ENCODE measurements at regions not wholly inside any gene's neighbourhood (a gene's known extent, or its start where the extent isn't known, plus 50 kb on each side); places are given as distances from the start of the nearest gene placed in this dataset.
A peak's percentile ranks its signal among the peaks of the same experiment; 100 is the strongest.

DNA sequence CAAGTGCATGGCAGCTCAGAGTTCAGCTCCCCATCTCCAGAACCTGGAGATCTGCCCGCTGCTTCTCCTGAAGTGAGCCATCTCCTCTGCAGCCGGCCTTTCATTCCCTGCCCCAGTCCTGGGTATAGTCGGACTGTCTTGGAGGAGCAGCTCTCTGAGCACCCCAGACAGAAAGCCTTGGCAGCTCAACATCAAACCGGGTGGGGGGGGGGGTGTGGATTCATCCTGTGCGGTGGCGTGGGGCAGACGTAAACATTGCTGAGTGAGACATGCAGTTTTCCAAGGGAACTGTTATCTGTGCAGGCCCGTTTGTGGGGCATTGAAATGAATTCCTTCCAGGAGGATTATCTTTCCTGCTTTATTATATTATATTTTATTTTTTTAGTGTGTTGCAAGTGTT, 125.9 kb upstream of the MYCN start:
- Histone ChIP-seq H3K4me3 (no peak overlapping the region), H3K27ac (no peak overlapping the region), H3K9ac (no peak overlapping the region), H3K4me2 (no peak overlapping the region), H3K27me3 (no peaks in the 10 kb centered on the region), H3K9me3 (replicated peaks in 1 of 11) (no peaks in the 10 kb centered on the region), H4K20me1 (no peaks in the 10 kb centered on the region), H3K36me3 (no peaks in the 10 kb centered on the region), H3K4me1 (peaks cover 0 to 5% (median 0%) of the 10 kb centered on the region in 10 experiments; a peak in 3 of 20 replicates)
- TF ChIP-seq Cebpa-rat (IDR thresholded peaks at IDR 0.05) = no peak

DNA sequence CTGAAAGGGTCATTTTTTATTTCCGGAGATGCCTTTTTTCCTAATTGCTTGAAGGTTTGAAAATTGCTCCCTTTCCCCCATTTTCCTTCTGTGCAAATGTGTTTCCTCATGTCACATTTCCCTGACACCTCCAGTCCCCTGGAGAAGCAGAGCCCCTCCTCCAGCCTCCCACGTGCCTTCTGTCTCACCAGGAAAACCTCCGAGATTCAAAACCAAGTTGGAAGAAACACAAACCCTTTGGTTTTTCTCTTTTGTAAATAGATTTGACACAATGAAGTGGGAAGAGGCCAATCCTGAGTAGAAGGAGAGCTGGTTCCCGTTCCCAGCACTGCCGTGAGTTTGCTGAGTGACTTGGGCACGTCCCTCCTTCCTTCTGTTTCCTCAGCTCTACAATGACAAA, 125.4 kb upstream of the MYCN start:
- H3K27ac ChIP-seq = no peak overlapping the region
- H3K27me3 ChIP-seq = no peaks in the 10 kb centered on the region

GRCh38 chr2:15816226-15816625, 124.1 kb upstream of the MYCN start:
- Histone ChIP-seq H3K9me3 (replicated peaks in 1 of 11) (no peaks in the 10 kb centered on the region), H3K9ac (no peak overlapping the region), H3K27me3 (no peaks in the 10 kb centered on the region), H3K27ac (no peak overlapping the region), H3K4me2 (no peak overlapping the region), H3K4me3 (no peak overlapping the region), H4K20me1 (no peaks in the 10 kb centered on the region), H3K4me1 (peaks cover 0 to 5% (median 0%) of the 10 kb centered on the region in 10 experiments; a peak in 2 of 20 replicates), H3K36me3 (no peaks in the 10 kb centered on the region)
- TF ChIP-seq Cebpa-rat (IDR thresholded peaks at IDR 0.05) = no peak

More for the DNA sequence above, 125.4 kb upstream of the MYCN start:
- Histone ChIP-seq H3K9me3 (replicated peaks in 1 of 11) (no peaks in the 10 kb centered on the region), H3K4me2 (no peak overlapping the region), H3K4me1 (peaks cover 0 to 5% (median 0%) of the 10 kb centered on the region in 10 experiments; a peak in 2 of 20 replicates), H3K9ac (no peak overlapping the region), H4K20me1 (no peaks in the 10 kb centered on the region), H3K4me3 (no peak overlapping the region), H3K36me3 (no peaks in the 10 kb centered on the region)
- no peak for TF ChIP-seq Cebpa-rat (IDR thresholded peaks at IDR 0.05)

DNA sequence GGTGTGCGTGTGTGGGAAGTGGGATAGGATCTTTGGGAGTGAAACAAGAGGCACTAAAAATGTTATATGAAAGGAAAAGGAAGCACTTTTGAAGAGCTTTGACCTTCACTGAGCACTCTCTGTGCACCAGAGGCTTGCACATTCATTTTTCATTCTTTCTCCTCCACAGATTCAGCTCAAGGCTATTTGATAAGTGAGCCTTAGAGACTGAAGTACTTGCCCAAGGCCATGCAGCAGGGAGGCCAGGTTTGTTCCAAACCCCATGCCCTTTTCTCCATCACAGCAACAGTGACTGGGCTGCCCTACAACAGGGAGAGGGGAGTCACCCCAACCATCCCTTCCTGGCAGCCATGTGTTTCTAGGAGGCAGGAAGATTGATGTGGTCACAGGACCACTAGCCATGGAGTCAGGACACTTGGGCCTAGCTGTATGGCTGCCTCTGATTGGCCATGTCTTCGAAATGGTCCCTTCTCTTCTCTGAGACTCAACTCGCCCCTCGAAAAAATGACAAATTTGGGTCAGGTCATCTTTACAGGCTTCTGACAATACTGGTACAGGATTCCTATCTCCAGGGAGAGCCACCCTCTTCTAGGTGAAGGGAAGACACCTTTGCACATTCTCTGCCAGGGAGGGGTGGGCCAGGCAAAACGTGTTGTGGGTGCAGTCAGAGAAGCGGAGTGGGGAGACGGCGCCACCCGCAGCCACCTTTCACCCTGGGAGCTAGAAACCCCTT, 123.5 kb upstream of the MYCN start:
- no peak overlapping the region for H3K27ac ChIP-seq
- H3K36me3 ChIP-seq = no peaks in the 10 kb centered on the region
- no peaks in the 10 kb centered on the region for H3K9me3 ChIP-seq (replicated peaks in 1 of 11)
- H3K9ac ChIP-seq = no peak overlapping the region
- no peaks in the 10 kb centered on the region for H4K20me1 ChIP-seq
- peaks cover 0 to 5% (median 0%) of the 10 kb centered on the region in 10 experiments; a peak in 2 of 20 replicates for H3K4me1 ChIP-seq
- H3K4me3 ChIP-seq = no peak overlapping the region
- no peaks in the 10 kb centered on the region for H3K27me3 ChIP-seq
- no peak overlapping the region for H3K4me2 ChIP-seq
- TF ChIP-seq Cebpa-rat (IDR thresholded peaks at IDR 0.05) = no peak

- Histone ChIP-seq H3K27me3 (no peaks in the 10 kb centered on the region), H3K27ac (no peak overlapping the region), H3K4me3 (no peak overlapping the region), H3K9me3 (replicated peaks in 1 of 11) (no peaks in the 10 kb centered on the region), H4K20me1 (no peaks in the 10 kb centered on the region), H3K4me2 (no peak overlapping the region), H3K9ac (no peak overlapping the region), H3K36me3 (no peaks in the 10 kb centered on the region), H3K4me1 (peaks cover 0 to 5% (median 0%) of the 10 kb centered on the region in 10 experiments; a peak in 2 of 20 replicates)
- no peak for TF ChIP-seq Cebpa-rat (IDR thresholded peaks at IDR 0.05)
Observed at GRCh38 chr2:15817748-15818147, 122.6 kb upstream of the MYCN start.

- H3K36me3 ChIP-seq = no peaks in the 10 kb centered on the region
- peak overlapping the region in 2 of 11 experiments; percentile 11 to 12; a peak in 2 of 22 replicates for H3K4me2 ChIP-seq
- no peaks in the 10 kb centered on the region for H3K27me3 ChIP-seq
- H3K4me1 ChIP-seq = peaks cover 0 to 5% (median 0%) of the 10 kb centered on the region in 10 experiments; a peak in 2 of 20 replicates
- H3K27ac ChIP-seq = no peak overlapping the region
- no peaks in the 10 kb centered on the region for H3K9me3 ChIP-seq (replicated peaks in 1 of 11)
- no peak overlapping the region for H3K9ac ChIP-seq
- no peak for TF ChIP-seq Cebpa-rat (IDR thresholded peaks at IDR 0.05)
- no peak overlapping the region for H3K4me3 ChIP-seq
- no peaks in the 10 kb centered on the region for H4K20me1 ChIP-seq
Observed at GRCh38 chr2:15818318-15818753, 122.0 kb upstream of the MYCN start.

- H4K20me1 ChIP-seq = no peaks in the 10 kb centered on the region
- no peak overlapping the region for H3K27ac ChIP-seq
- no peak for TF ChIP-seq Cebpa-rat (IDR thresholded peaks at IDR 0.05)
- H3K9ac ChIP-seq = no peak overlapping the region
- H3K4me2 ChIP-seq = no peak overlapping the region
- H3K27me3 ChIP-seq = no peaks in the 10 kb centered on the region
- no peaks in the 10 kb centered on the region for H3K36me3 ChIP-seq
- H3K4me3 ChIP-seq = no peak overlapping the region
- H3K4me1 ChIP-seq = peaks cover 0 to 5% (median 0%) of the 10 kb centered on the region in 10 experiments; a peak in 2 of 20 replicates
- H3K9me3 ChIP-seq (replicated peaks in 1 of 11) = no peaks in the 10 kb centered on the region
Observed at GRCh38 chr2:15818881-15819280, 121.5 kb upstream of the MYCN start.

GRCh38 chr2:15819562-15820256, 120.6 kb upstream of the MYCN start:
- Histone ChIP-seq H3K9ac (no peak overlapping the region), H3K4me3 (no peak overlapping the region), H3K4me2 (no peak overlapping the region), H3K4me1 (peaks cover 0 to 5% (median 0%) of the 10 kb centered on the region in 10 experiments; a peak in 1 of 20 replicates), H3K27ac (no peak overlapping the region), H3K27me3 (no peaks in the 10 kb centered on the region), H3K9me3 (replicated peaks in 1 of 11) (no peaks in the 10 kb centered on the region), H3K36me3 (no peaks in the 10 kb centered on the region), H4K20me1 (no peaks in the 10 kb centered on the region)
- TF ChIP-seq Cebpa-rat (IDR thresholded peaks at IDR 0.05) = no peak

DNA sequence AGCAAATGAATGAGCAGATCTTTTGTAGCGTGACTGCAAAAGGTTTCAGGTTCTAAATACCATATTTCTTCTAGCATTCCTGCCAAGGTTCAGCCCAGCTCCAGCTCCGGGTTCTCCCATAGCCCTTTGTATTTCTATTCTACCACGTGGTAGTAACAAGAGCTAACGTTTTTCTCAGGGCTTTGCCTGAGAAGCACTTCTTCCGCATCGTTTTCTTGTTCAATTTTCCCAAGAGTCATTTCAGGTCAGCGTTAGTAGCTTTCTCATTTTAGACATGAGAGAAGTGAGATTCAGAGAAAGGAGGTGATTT, 120.1 kb upstream of the MYCN start:
- no peak overlapping the region for H3K4me2 ChIP-seq
- H3K27ac ChIP-seq = no peak overlapping the region
- H4K20me1 ChIP-seq = no peaks in the 10 kb centered on the region
- no peak overlapping the region for H3K4me3 ChIP-seq
- H3K9me3 ChIP-seq (replicated peaks in 1 of 11) = no peaks in the 10 kb centered on the region
- no peak overlapping the region for H3K9ac ChIP-seq
- H3K4me1 ChIP-seq = peaks cover 0 to 5% (median 0%) of the 10 kb centered on the region in 10 experiments; a peak in 1 of 20 replicates
- H3K36me3 ChIP-seq = no peaks in the 10 kb centered on the region
- TF ChIP-seq Cebpa-rat (IDR thresholded peaks at IDR 0.05) = no peak
- H3K27me3 ChIP-seq = no peaks in the 10 kb centered on the region
